Naive B cell (primary cell): ENCODE measurements at regions not wholly inside any gene's neighbourhood (a gene's known extent, or its start where the extent isn't known, plus 50 kb on each side); places are given as distances from the start of the nearest gene placed in this dataset.

Experiments
- ATAC-seq, 2 donors: fragments of 150-1000 bp; cut with Tn5 transposase; 2 replicates each; pipeline ENCODE4 v1.10.0; 2021; ENCODE audit warnings: low read depth in 2 of 2, mild to moderate bottlenecking in 2 of 2, moderate library complexity in 2 of 2
- DNase-seq: peaks from one replicate; pipeline ENCODE4 v3.0.0; 2022
- H3K27ac Mint-ChIP-seq, 6 donors: one replicate each; pipeline ENCODE4 v1.8.0; 2020 to 2022; ENCODE audit warnings: mild to moderate bottlenecking in 6 of 6, mixed read lengths in 6 of 6, moderate library complexity in 5 of 6, inconsistent platforms in 2 of 6
- H3K27me3 Mint-ChIP-seq, 3 donors: one replicate each; pipeline ENCODE4 v1.8.0; 2021 to 2022; ENCODE audit warnings: mixed read lengths in 3 of 3, mild to moderate bottlenecking in 1 of 3
- H3K36me3 Mint-ChIP-seq, 2 donors: one replicate each; pipeline ENCODE4 v1.8.0; 2020 to 2022; ENCODE audit warnings: mixed read lengths in 2 of 2, inconsistent platforms in 1 of 2, mild to moderate bottlenecking in 1 of 2
- H3K4me1 Mint-ChIP-seq, 3 donors: one replicate each; pipeline ENCODE4 v1.8.0; 2020 to 2022; ENCODE audit warnings: mixed read lengths in 3 of 3, inconsistent platforms in 1 of 3, mild to moderate bottlenecking in 1 of 3, moderate library complexity in 1 of 3
- H3K4me3 Mint-ChIP-seq, 8 donors: one replicate each; pipeline ENCODE4 v1.8.0; 2020 to 2022; ENCODE audit warnings: mild to moderate bottlenecking in 8 of 8, mixed read lengths in 8 of 8, moderate library complexity in 8 of 8, inconsistent platforms in 2 of 8
- H3K9me3 Mint-ChIP-seq, 7 donors: one replicate each; pipeline ENCODE4 v1.8.0; 2020 to 2022; ENCODE audit warnings: mixed read lengths in 7 of 7, mild to moderate bottlenecking in 5 of 7, inconsistent platforms in 2 of 7, moderate library complexity in 1 of 7

GRCh38 chr10:128568990-128569945 is 443.0 kb upstream of the MKI67 start:
- DNase-seq (no peak), ATAC-seq (no peak)
- Mint-ChIP-seq H3K27me3 (peaks cover 0 to 6% (median 0%) of the 10 kb centered on the region in 3 donors), H3K9me3 (peaks cover 0 to 4% (median 0%) of the 10 kb centered on the region in 7 donors), H3K4me1 (no peaks in the 10 kb centered on the region), H3K27ac (no peak overlapping the region), H3K4me3 (no peak overlapping the region), H3K36me3 (no peaks in the 10 kb centered on the region)

DNA sequence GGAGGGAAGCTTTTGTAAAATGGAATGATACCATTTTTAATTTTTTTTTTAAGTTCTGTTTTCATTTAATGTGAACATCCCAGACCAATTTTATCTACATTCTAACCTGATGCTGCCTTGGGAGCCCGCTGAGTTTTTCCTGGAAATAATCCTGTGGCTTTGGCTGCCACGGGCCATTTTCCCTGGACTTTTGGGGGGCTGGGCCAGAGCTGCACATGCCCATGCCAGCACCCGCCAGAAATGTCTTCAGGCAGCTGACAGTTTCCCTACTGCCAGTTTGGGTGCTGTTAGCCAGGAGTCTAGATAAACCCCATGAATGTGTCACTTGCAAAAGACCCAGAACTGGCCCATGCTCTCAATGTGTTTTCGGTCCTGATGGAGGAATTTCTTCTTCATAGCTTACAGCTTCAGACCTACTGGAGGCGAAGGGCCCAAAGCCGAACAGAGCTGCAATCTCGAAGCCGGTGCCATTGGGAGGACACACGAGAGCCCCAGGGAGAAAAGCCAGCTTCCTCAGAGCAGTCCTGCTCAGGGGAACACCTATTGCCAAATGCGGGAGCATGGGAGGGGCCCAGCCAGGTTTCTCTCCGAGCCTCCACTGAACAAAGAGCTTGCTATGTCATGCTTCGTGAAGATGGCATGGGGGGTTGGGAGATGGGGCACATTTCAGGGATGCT is 444.2 kb upstream of the MKI67 start:
- no peak overlapping the region for H3K27ac Mint-ChIP-seq
- no peaks in the 10 kb centered on the region for H3K4me1 Mint-ChIP-seq
- no peaks in the 10 kb centered on the region for H3K36me3 Mint-ChIP-seq
- DNase-seq (no peak), ATAC-seq (no peak)
- H3K4me3 Mint-ChIP-seq, result no peak overlapping the region
- peaks cover 0 to 6% (median 0%) of the 10 kb centered on the region in 3 donors for H3K27me3 Mint-ChIP-seq
- H3K9me3 Mint-ChIP-seq, result peaks cover 0 to 4% (median 0%) of the 10 kb centered on the region in 7 donors

DNA sequence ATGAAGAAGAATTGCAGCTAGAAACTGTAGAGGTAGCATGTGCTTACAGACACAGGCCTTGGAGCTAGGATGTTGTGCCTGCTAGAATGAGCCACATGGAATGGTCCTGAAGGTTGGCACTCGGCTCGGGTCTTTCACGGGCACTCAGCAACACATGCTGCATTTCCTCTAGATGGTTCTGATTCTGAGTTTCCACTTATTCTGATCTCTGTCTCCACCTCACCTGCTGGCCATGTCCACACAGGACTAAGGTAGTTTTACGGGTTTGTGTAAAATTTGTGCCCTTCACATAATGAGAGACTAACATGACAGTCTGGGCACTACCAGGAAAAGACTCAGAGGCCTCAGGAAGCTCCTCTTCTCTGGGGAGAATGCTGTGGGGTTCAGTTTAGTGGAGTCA is 444.8 kb upstream of the MKI67 start:
- DNase-seq (no peak), ATAC-seq (no peak)
- no peaks in the 10 kb centered on the region for H3K4me1 Mint-ChIP-seq
- H3K9me3 Mint-ChIP-seq, result peaks cover 0 to 4% (median 0%) of the 10 kb centered on the region in 7 donors
- H3K36me3 Mint-ChIP-seq, result no peaks in the 10 kb centered on the region
- H3K4me3 Mint-ChIP-seq, result no peak overlapping the region
- H3K27me3 Mint-ChIP-seq, result peaks cover 0 to 6% (median 0%) of the 10 kb centered on the region in 3 donors
- H3K27ac Mint-ChIP-seq, result no peak overlapping the region

DNA sequence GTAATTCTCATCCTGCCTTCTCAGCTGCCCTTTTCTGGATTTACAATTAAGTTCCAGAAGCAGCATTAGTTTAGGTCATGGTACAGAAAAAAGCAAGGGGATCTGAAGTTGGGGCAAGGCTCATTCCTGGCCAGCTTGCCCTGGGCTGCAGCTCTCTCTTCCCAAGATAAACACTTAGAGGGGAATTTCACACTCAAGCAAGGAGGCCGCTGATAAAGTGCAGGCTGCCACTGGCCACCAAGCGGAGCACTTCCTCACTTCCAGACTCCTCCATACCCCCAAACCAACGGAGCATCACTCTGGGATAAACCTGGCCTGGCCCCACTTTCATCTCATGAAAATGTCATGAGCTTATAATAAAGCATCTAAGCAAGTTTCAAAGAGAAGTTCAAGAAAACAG is 445.5 kb upstream of the MKI67 start:
- Mint-ChIP-seq H3K4me3 (no peak overlapping the region), H3K4me1 (no peaks in the 10 kb centered on the region), H3K36me3 (no peaks in the 10 kb centered on the region), H3K9me3 (peaks cover 0 to 4% (median 0%) of the 10 kb centered on the region in 7 donors), H3K27me3 (peaks cover 0 to 6% (median 0%) of the 10 kb centered on the region in 3 donors), H3K27ac (no peak overlapping the region)
- no peak for DNase-seq
- no peak for ATAC-seq

DNA sequence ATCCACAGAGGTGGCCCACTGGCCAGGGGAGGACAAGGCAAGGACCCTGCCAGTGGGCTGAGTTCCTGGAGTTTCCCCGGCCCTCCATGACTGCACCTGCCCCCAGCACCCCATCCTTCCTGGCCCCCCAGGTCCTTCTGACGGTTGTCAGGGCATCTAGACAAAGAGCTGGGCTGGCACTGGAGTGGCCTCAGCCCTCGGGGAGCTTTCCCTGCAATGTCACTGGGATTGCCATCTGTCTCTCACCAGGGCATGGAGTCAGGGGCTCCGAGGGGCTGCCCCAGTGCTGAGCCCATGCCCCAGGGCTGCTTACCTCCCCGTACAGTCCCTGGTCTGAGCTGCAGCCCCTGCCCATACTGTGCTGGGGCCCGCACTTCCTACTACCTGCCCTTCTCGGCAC is 446.5 kb upstream of the MKI67 start:
- DNase-seq (no peak), ATAC-seq (no peak)
- Mint-ChIP-seq H3K4me1 (no peaks in the 10 kb centered on the region), H3K9me3 (peaks cover 0 to 4% (median 0%) of the 10 kb centered on the region in 7 donors), H3K4me3 (no peak overlapping the region), H3K27ac (no peak overlapping the region), H3K36me3 (no peaks in the 10 kb centered on the region), H3K27me3 (peaks cover 0 to 6% (median 0%) of the 10 kb centered on the region in 3 donors)

GRCh38 chr10:128573281-128573845 is 447.1 kb upstream of the MKI67 start:
- H3K9me3 Mint-ChIP-seq, result peaks cover 0 to 4% (median 0%) of the 10 kb centered on the region in 7 donors
- ATAC-seq (no peak), DNase-seq (no peak)
- H3K4me1 Mint-ChIP-seq, result no peaks in the 10 kb centered on the region
- H3K36me3 Mint-ChIP-seq, result no peaks in the 10 kb centered on the region
- H3K27ac Mint-ChIP-seq, result no peak overlapping the region
- H3K4me3 Mint-ChIP-seq, result no peak overlapping the region
- H3K27me3 Mint-ChIP-seq, result peaks cover 0 to 6% (median 0%) of the 10 kb centered on the region in 3 donors

GRCh38 chr10:128573986-128574385 is 447.8 kb upstream of the MKI67 start:
- ATAC-seq (no peak), DNase-seq (no peak)
- Mint-ChIP-seq H3K4me1 (no peaks in the 10 kb centered on the region), H3K9me3 (peaks cover 0 to 4% (median 0%) of the 10 kb centered on the region in 7 donors), H3K36me3 (no peaks in the 10 kb centered on the region), H3K27me3 (peaks cover 0 to 6% (median 0%) of the 10 kb centered on the region in 3 donors), H3K4me3 (no peak overlapping the region), H3K27ac (no peak overlapping the region)

- Mint-ChIP-seq H3K4me3 (no peak overlapping the region), H3K36me3 (no peaks in the 10 kb centered on the region), H3K9me3 (peaks cover 0 to 4% (median 0%) of the 10 kb centered on the region in 7 donors), H3K4me1 (no peaks in the 10 kb centered on the region), H3K27me3 (peaks cover 0 to 6% (median 0%) of the 10 kb centered on the region in 3 donors), H3K27ac (peak overlapping the region in 1 of 6 donors; percentile 70)
- no peak for ATAC-seq
- DNase-seq, result no peak
These were observed 448.5 kb upstream of the MKI67 start for GRCh38 chr10:128574581-128575210.

- H3K36me3 Mint-ChIP-seq, result no peaks in the 10 kb centered on the region
- H3K27ac Mint-ChIP-seq, result no peak overlapping the region
- no peaks in the 10 kb centered on the region for H3K4me1 Mint-ChIP-seq
- no peak for DNase-seq
- peaks cover 0 to 4% (median 0%) of the 10 kb centered on the region in 7 donors for H3K9me3 Mint-ChIP-seq
- H3K4me3 Mint-ChIP-seq, result no peak overlapping the region
- no peak for ATAC-seq
- H3K27me3 Mint-ChIP-seq, result peaks cover 0 to 15% (median 0%) of the 10 kb centered on the region in 3 donors
These were observed 449.5 kb upstream of the MKI67 start for GRCh38 chr10:128575761-128576160.

DNA sequence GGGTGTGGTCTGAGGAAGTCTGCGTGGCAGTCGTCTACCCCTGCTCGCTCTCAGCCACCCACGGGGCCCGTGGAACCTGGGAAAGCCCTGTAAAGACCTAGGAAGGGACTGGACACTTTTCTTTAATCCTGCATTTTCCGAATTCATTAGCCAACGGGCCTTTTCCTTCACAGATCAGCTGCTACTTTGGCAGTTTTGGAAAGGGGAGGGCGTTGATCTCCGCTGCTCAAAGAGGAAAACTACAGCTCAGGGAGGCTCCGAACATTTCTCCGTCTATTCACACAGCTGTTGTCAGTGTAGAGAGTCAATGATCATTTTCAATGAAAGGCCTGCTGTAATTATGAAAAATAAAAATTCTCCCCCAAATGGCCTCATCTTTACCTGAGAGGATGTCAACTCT is 450.1 kb upstream of the MKI67 start:
- Mint-ChIP-seq H3K9me3 (peaks cover 0 to 4% (median 0%) of the 10 kb centered on the region in 7 donors), H3K4me3 (peak overlapping the region in 1 of 8 donors; percentile 47), H3K27ac (no peak overlapping the region), H3K36me3 (no peaks in the 10 kb centered on the region), H3K27me3 (peaks cover 0 to 20% (median 0%) of the 10 kb centered on the region in 3 donors), H3K4me1 (no peaks in the 10 kb centered on the region)
- DNase-seq (no peak), ATAC-seq (no peak)

DNA sequence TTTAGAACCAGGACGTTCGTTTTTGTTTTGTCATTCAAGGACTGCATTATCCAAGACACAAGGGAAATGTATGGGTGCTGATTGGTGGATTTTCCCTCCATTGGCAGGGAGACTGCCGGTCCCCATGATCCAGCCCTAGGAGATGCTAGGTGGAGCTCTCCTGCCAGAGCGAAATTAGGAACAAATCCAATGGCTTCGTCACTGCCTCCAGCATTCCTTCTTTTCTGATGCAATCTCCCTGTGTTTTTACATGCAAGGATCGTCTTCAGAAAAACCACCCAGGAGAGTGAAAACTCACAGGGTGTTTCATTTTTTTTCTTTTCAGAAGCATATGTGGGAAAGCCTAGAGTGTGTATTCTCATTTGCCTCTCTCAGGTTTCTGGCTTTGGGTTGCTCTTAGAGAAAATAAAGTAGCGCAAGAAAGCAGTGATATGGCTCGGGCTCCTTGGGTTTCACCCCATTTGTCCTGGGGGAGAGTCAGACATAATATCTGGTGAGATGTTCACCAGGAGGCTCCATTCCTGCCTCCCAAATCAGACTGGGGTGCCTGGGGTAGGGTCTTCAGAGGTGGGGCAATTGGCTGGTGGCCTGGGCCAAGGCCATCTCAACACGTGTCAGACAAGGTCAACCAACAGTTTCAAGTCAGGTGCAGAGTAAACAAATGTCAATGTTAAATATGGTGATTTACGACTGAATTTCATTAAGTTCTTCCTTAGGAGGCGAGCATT is 450.9 kb upstream of the MKI67 start:
- no peak for ATAC-seq
- Mint-ChIP-seq H3K4me1 (no peaks in the 10 kb centered on the region), H3K36me3 (no peaks in the 10 kb centered on the region), H3K27ac (no peak overlapping the region), H3K4me3 (no peak overlapping the region), H3K27me3 (peaks cover 0 to 20% (median 0%) of the 10 kb centered on the region in 3 donors), H3K9me3 (peaks cover 0 to 4% (median 0%) of the 10 kb centered on the region in 7 donors)
- no peak for DNase-seq

GRCh38 chr10:128577958-128578750 is 451.9 kb upstream of the MKI67 start:
- ATAC-seq, result no peak
- no peaks in the 10 kb centered on the region for H3K4me1 Mint-ChIP-seq

More at GRCh38 chr10:128577958-128578750, 451.9 kb upstream of the MKI67 start:
- Mint-ChIP-seq H3K9me3 (peaks cover 0 to 3% (median 0%) of the 10 kb centered on the region in 7 donors), H3K36me3 (no peaks in the 10 kb centered on the region), H3K4me3 (peak overlapping the region in 1 of 8 donors; percentile 22), H3K27me3 (peaks cover 0 to 16% (median 0%) of the 10 kb centered on the region in 3 donors), H3K27ac (no peak overlapping the region)
- DNase-seq, result no peak
